NCI-H226 (cell line): ENCODE measurements at regions not wholly inside any gene's neighbourhood (a gene's known extent, or its start where the extent isn't known, plus 50 kb on each side); places are given as distances from the start of the nearest gene placed in this dataset.

Experiments
- DNase-seq: peaks from one replicate; pipeline ENCODE4 v3.0.0-alpha.2; 2015

- DNase-seq, result no peak
Observed at GRCh38 chr10:125333769-125334168, 173.4 kb upstream of the CTBP2 start.

GRCh38 chr10:125333209-125333591 is 172.8 kb upstream of the CTBP2 start:
- no peak for DNase-seq

GRCh38 chr10:125332548-125333208 is 172.3 kb upstream of the CTBP2 start:
- no peak for DNase-seq

GRCh38 chr10:125331056-125331455 is 170.7 kb upstream of the CTBP2 start:
- DNase-seq, result no peak

GRCh38 chr10:125329056-125329455 is 168.7 kb upstream of the CTBP2 start:
- DNase-seq, result no peak

GRCh38 chr10:125325326-125325725 is 165.0 kb upstream of the CTBP2 start:
- no peak for DNase-seq

- DNase-seq, result no peak
Observed at GRCh38 chr10:125316436-125316835, 156.1 kb upstream of the CTBP2 start.

- DNase-seq, result no peak
Observed at GRCh38 chr10:125300937-125301336, 140.6 kb upstream of the CTBP2 start.

- DNase-seq, result no peak
Observed at GRCh38 chr10:125299461-125299860, 139.1 kb upstream of the CTBP2 start.

GRCh38 chr10:125296598-125296997 is 136.2 kb upstream of the CTBP2 start:
- no peak for DNase-seq

GRCh38 chr10:125294109-125294508 is 133.7 kb upstream of the CTBP2 start:
- no peak for DNase-seq

GRCh38 chr10:125291836-125292235 is 131.5 kb upstream of the CTBP2 start:
- DNase-seq, result no peak

- no peak for DNase-seq
Observed at GRCh38 chr10:125289461-125289860, 129.1 kb upstream of the CTBP2 start.

- DNase-seq, result no peak
Observed at GRCh38 chr10:125284875-125285597, 124.7 kb upstream of the CTBP2 start.

- no peak for DNase-seq
Observed at GRCh38 chr10:125283836-125284614, 123.7 kb upstream of the CTBP2 start.

- DNase-seq, result no peak
Observed at GRCh38 chr10:125283191-125283835, 123.0 kb upstream of the CTBP2 start.

- DNase-seq, result no peak
Observed at GRCh38 chr10:125281091-125281490, 120.7 kb upstream of the CTBP2 start.

- no peak for DNase-seq
Observed at GRCh38 chr10:125276133-125276532, 115.8 kb upstream of the CTBP2 start.

- DNase-seq, result no peak
Observed at GRCh38 chr10:125274961-125275360, 114.6 kb upstream of the CTBP2 start.

- DNase-seq, result no peak
Observed at GRCh38 chr10:125273023-125273422, 112.7 kb upstream of the CTBP2 start.

- no peak for DNase-seq
Observed at GRCh38 chr10:125269716-125270115, 109.4 kb upstream of the CTBP2 start.

- no peak for DNase-seq
Observed at GRCh38 chr10:125266966-125267365, 106.6 kb upstream of the CTBP2 start.

- DNase-seq, result no peak
Observed at GRCh38 chr10:125266541-125266940, 106.2 kb upstream of the CTBP2 start.
